ENCODE measurements at regions not wholly inside any gene's neighbourhood (a gene's known extent, or its start where the extent isn't known, plus 50 kb on each side); places are given as distances from the start of the nearest gene placed in this dataset.

DNA sequence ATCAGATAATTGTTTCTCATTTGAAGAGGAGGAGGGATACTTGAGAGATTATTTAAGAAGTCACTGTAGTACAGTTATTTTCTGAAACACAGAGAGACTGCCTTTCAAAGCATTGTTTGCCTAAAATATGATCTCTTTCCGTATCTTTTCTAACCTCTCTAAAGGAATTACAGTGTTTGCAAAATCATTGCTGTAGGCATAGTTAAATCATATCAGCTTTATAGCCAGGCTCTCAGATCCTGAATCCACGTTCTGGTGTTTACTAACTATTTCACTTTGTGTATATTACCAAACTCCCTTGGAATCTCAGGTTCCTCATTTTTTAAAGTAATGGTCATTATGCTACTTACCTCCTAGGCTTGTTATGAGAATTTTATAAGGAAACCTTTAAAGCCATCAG is 1151.6 kb upstream of the CDH9 start:
- 5% methylated on average over 2 of the region's 2 CpGs for WGBS (ENCODE audit: low lambda C conversion rate)
- H3K9me2 ChIP-seq: no peaks in the 10 kb centered on the region
- no peak overlapping the region for H3K4me2 ChIP-seq
- H3K27ac ChIP-seq (ENCODE audit: low read depth in 2 of 2, low read length in 1 of 2): no peak overlapping the region
- TF ChIP-seq EZH2phosphoT487 (IDR thresholded peaks at IDR 0.05; ENCODE audit: borderline replicate concordance, low read depth): no peak
- no peak for TF ChIP-seq TCF12 (IDR thresholded peaks at IDR 0.05)
- TF ChIP-seq RXRA (IDR thresholded peaks at IDR 0.05; ENCODE audit: borderline replicate concordance, low read depth): no peak
- TF ChIP-seq FOSL2 (IDR thresholded peaks at IDR 0.05; ENCODE audit: borderline replicate concordance, low read depth): no peak
- TF ChIP-seq RFX5 (IDR thresholded peaks at IDR 0.05; ENCODE audit: low read length): no peak
- TF ChIP-seq, protein P1, sequence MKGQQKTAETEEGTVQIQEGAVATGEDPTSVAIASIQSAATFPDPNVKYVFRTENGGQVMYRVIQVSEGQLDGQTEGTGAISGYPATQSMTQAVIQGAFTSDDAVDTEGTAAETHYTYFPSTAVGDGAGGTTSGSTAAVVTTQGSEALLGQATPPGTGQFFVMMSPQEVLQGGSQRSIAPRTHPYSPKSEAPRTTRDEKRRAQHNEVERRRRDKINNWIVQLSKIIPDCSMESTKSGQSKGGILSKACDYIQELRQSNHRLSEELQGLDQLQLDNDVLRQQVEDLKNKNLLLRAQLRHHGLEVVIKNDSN (IDR thresholded peaks at IDR 0.05; ENCODE audit: borderline replicate concordance, low read depth): no peak
- TF ChIP-seq FOXM1 (IDR thresholded peaks at IDR 0.05; ENCODE audit: low read depth): no peak
- TF ChIP-seq TEAD4 (IDR thresholded peaks at IDR 0.05; ENCODE audit: borderline replicate concordance, insufficient read depth): no peak
- TF ChIP-seq TAF1 (IDR thresholded peaks at IDR 0.05; ENCODE audit: borderline replicate concordance, low read depth, low read length): no peak
- no peak for TF ChIP-seq CHD2 (IDR thresholded peaks at IDR 0.05; ENCODE audit: low read length, partially characterized antibody)
- no peaks in the 10 kb centered on the region for H3K79me2 ChIP-seq (ENCODE audit: insufficient read depth)
- no peak overlapping the region for H3K9ac ChIP-seq
- DNase-seq: no peak
- CTCF ChIA-PET: no interaction called here
- H3F3A ChIP-seq (replicated peaks; ENCODE audit: insufficient read depth): no peaks in the 10 kb centered on the region
- no peaks in the 10 kb centered on the region for H3K27me3 ChIP-seq (ENCODE audit: insufficient read depth)
- no peaks in the 10 kb centered on the region for H3K9me3 ChIP-seq
- no peaks in the 10 kb centered on the region for H3K4me1 ChIP-seq (ENCODE audit: control insufficient read depth in 1 of 2, insufficient read depth in 2 of 2, low read depth in 1 of 2, low read length in 1 of 2)
- H2AFZ ChIP-seq (ENCODE audit: low read depth): no peak overlapping the region
- H3K4me3 ChIP-seq (ENCODE audit: low read depth in 2 of 2, low read length in 1 of 2): no peak overlapping the region
- no peaks in the 10 kb centered on the region for H4K20me1 ChIP-seq (ENCODE audit: insufficient read depth)
- H3K36me3 ChIP-seq (replicated peaks in 1 of 2; ENCODE audit: control insufficient read depth in 1 of 2, insufficient read depth in 2 of 2, low read length in 1 of 2): no peaks in the 10 kb centered on the region
- POLR2A ChIA-PET: no interaction called here

GRCh38 chr5:28174691-28175090 is 1136.3 kb upstream of the CDH9 start:
- TF ChIP-seq, protein P2, sequence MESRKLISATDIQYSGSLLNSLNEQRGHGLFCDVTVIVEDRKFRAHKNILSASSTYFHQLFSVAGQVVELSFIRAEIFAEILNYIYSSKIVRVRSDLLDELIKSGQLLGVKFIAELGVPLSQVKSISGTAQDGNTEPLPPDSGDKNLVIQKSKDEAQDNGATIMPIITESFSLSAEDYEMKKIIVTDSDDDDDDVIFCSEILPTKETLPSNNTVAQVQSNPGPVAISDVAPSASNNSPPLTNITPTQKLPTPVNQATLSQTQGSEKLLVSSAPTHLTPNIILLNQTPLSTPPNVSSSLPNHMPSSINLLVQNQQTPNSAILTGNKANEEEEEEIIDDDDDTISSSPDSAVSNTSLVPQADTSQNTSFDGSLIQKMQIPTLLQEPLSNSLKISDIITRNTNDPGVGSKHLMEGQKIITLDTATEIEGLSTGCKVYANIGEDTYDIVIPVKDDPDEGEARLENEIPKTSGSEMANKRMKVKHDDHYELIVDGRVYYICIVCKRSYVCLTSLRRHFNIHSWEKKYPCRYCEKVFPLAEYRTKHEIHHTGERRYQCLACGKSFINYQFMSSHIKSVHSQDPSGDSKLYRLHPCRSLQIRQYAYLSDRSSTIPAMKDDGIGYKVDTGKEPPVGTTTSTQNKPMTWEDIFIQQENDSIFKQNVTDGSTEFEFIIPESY (IDR thresholded peaks at IDR 0.05; ENCODE audit: borderline replicate concordance, low read depth): no peak
- TF ChIP-seq GABPA (IDR thresholded peaks at IDR 0.05; ENCODE audit: low read depth) (no peak), RCOR1 (IDR thresholded peaks at IDR 0.05; ENCODE audit: low read length) (no peak)
- CTCF ChIA-PET: no interaction called here
- no peak for DNase-seq

More at GRCh38 chr5:28174691-28175090, 1136.3 kb upstream of the CDH9 start:
- Histone ChIP-seq H3K27me3 (ENCODE audit: insufficient read depth) (no peaks in the 10 kb centered on the region), H3K9me2 (no peaks in the 10 kb centered on the region), H4K20me1 (ENCODE audit: insufficient read depth) (no peaks in the 10 kb centered on the region), H3K4me2 (no peak overlapping the region), H3F3A (replicated peaks; ENCODE audit: insufficient read depth) (no peaks in the 10 kb centered on the region), H3K9me3 (no peaks in the 10 kb centered on the region), H3K4me3 (ENCODE audit: low read depth in 2 of 2, low read length in 1 of 2) (no peak overlapping the region), H3K4me1 (ENCODE audit: control insufficient read depth in 1 of 2, insufficient read depth in 2 of 2, low read depth in 1 of 2, low read length in 1 of 2) (no peaks in the 10 kb centered on the region), H3K27ac (ENCODE audit: low read depth in 2 of 2, low read length in 1 of 2) (no peak overlapping the region), H3K9ac (no peak overlapping the region), H3K79me2 (ENCODE audit: insufficient read depth) (no peaks in the 10 kb centered on the region), H2AFZ (ENCODE audit: low read depth) (no peak overlapping the region), H3K36me3 (replicated peaks in 1 of 2; ENCODE audit: control insufficient read depth in 1 of 2, insufficient read depth in 2 of 2, low read length in 1 of 2) (no peaks in the 10 kb centered on the region)
- POLR2A ChIA-PET: no interaction called here

Measured in SK-N-SH (cell line).